ENCODE measurements at regions not wholly inside any gene's neighbourhood (a gene's known extent, or its start where the extent isn't known, plus 50 kb on each side); places are given as distances from the start of the nearest gene placed in this dataset.

DNA sequence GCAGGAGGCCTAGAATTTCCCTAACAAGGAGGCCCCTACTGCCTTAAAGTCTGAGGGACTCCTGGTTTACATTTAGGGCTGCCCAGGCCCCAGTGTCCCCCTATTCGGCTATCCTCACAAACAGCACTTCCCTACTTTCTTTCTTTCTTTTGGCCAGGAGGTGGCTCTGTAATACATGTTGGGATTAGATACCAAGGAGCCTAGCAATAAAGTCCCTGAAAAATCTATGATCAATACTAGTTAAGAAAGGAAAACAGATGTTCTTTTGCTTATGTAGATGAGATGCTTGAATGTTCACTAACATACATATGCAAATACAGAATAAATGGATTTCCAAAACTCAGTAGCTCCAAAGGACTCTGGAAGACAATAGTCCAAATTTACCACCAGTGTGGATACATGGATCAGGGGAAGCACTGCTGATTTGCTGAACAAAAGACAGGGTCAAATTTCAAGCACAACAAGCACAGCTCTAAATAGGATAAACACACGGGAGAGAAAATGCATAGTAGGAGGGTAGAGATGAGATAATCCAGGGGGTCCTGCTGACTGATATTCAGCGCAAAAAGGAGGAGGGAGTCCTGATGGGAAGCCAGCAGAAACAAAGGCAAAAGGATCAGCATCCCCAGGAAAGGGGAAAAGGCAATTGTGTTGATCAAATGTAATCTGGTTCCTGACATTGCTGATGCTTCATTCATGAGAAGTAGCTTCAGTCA, 240.0 kb downstream of the NUF2 start:
- in situ Hi-C loops (cut with MboI) = no loop called here

GRCh38 chr1:163562355-163562754, 240.6 kb downstream of the NUF2 start:
- no peak overlapping the region for H2AFZ ChIP-seq
- in situ Hi-C loops (cut with MboI) = no loop called here
- WGBS, 2 experiments (ENCODE audit: low coverage in 1 of 2, low lambda C conversion rate in 2 of 2, missing lambda C conversion rate in 2 of 2) = 58 to 66% methylated on average over 2 of the region's 2 CpGs

More for the DNA sequence above, 240.0 kb downstream of the NUF2 start:
- Histone ChIP-seq H3F3A (ENCODE audit: insufficient read depth) (no peaks in the 10 kb centered on the region), H3K9ac (no peak overlapping the region), H3K27me3 (replicated peaks; ENCODE audit: insufficient read depth) (no peaks in the 10 kb centered on the region; the same call in 1 of the 2 replicates), H3K9me3 (ENCODE audit: low read depth) (no peaks in the 10 kb centered on the region), H3K4me3 (no peak overlapping the region), H3K36me3 (ENCODE audit: low read depth) (no peaks in the 10 kb centered on the region), H3K4me1 (ENCODE audit: insufficient read depth) (no peaks in the 10 kb centered on the region), H3K9me2 (ENCODE audit: insufficient read depth) (no peaks in the 10 kb centered on the region), H3K27ac (no peak overlapping the region), H4K20me1 (ENCODE audit: insufficient read depth) (no peaks in the 10 kb centered on the region), H2AFZ (no peak overlapping the region), H3K79me2 (ENCODE audit: insufficient read depth) (no peaks in the 10 kb centered on the region), H3K4me2 (ENCODE audit: unreplicated experiment) (no peak overlapping the region)
- 35 to 36% methylated on average over 3 of the region's 3 CpGs for WGBS, 2 experiments (ENCODE audit: low coverage in 1 of 2, low lambda C conversion rate in 2 of 2, missing lambda C conversion rate in 2 of 2)
- DNase-seq = peak; percentile 45
- TF ChIP-seq EZH2phosphoT487 (IDR thresholded peaks at IDR 0.05; ENCODE audit: insufficient read depth, low read depth) = no peak
- no peak for TF ChIP-seq EZH2 (IDR thresholded peaks at IDR 0.05; ENCODE audit: insufficient read depth, poor library complexity, severe bottlenecking)

GRCh38 chr1:163565166-163565565, 243.4 kb downstream of the NUF2 start:
- no peaks in the 10 kb centered on the region for H3F3A ChIP-seq (ENCODE audit: insufficient read depth)
- H3K9me3 ChIP-seq (ENCODE audit: low read depth) = no peaks in the 10 kb centered on the region
- no peaks in the 10 kb centered on the region for H4K20me1 ChIP-seq (ENCODE audit: insufficient read depth)
- no peak for DNase-seq
- no peaks in the 10 kb centered on the region for H3K36me3 ChIP-seq (ENCODE audit: low read depth)
- no peak overlapping the region for H3K27ac ChIP-seq
- TF ChIP-seq EZH2 (IDR thresholded peaks at IDR 0.05; ENCODE audit: insufficient read depth, poor library complexity, severe bottlenecking) (no peak), EZH2phosphoT487 (IDR thresholded peaks at IDR 0.05; ENCODE audit: insufficient read depth, low read depth) (no peak)
- in situ Hi-C loops (cut with MboI) = no loop called here
- no peaks in the 10 kb centered on the region for H3K79me2 ChIP-seq (ENCODE audit: insufficient read depth)
- H3K4me2 ChIP-seq (ENCODE audit: unreplicated experiment) = no peak overlapping the region
- H3K4me1 ChIP-seq (ENCODE audit: insufficient read depth) = no peaks in the 10 kb centered on the region
- H3K4me3 ChIP-seq = no peak overlapping the region
- no peaks in the 10 kb centered on the region for H3K27me3 ChIP-seq (replicated peaks; ENCODE audit: insufficient read depth)
- WGBS, 2 experiments (ENCODE audit: low coverage in 1 of 2, low lambda C conversion rate in 2 of 2, missing lambda C conversion rate in 2 of 2) = 50 to 66% methylated on average over 3 of the region's 3 CpGs
- H3K9ac ChIP-seq = no peak overlapping the region
- H3K9me2 ChIP-seq (ENCODE audit: insufficient read depth) = no peaks in the 10 kb centered on the region
- no peak overlapping the region for H2AFZ ChIP-seq

More at GRCh38 chr1:163562355-163562754, 240.6 kb downstream of the NUF2 start:
- Histone ChIP-seq H3K9ac (no peak overlapping the region), H3K27ac (no peak overlapping the region), H3K4me3 (no peak overlapping the region), H3K79me2 (ENCODE audit: insufficient read depth) (no peaks in the 10 kb centered on the region), H3K4me2 (ENCODE audit: unreplicated experiment) (no peak overlapping the region), H3F3A (ENCODE audit: insufficient read depth) (no peaks in the 10 kb centered on the region), H3K27me3 (replicated peaks; ENCODE audit: insufficient read depth) (no peaks in the 10 kb centered on the region; the same call in 1 of the 2 replicates), H3K36me3 (ENCODE audit: low read depth) (no peaks in the 10 kb centered on the region), H3K9me2 (ENCODE audit: insufficient read depth) (no peaks in the 10 kb centered on the region), H3K4me1 (ENCODE audit: insufficient read depth) (no peaks in the 10 kb centered on the region), H3K9me3 (ENCODE audit: low read depth) (no peaks in the 10 kb centered on the region), H4K20me1 (ENCODE audit: insufficient read depth) (no peaks in the 10 kb centered on the region)
- DNase-seq = no peak
- TF ChIP-seq EZH2phosphoT487 (IDR thresholded peaks at IDR 0.05; ENCODE audit: insufficient read depth, low read depth) (no peak), EZH2 (IDR thresholded peaks at IDR 0.05; ENCODE audit: insufficient read depth, poor library complexity, severe bottlenecking) (no peak)

GRCh38 chr1:163570071-163570470, 248.3 kb downstream of the NUF2 start:
- DNase-seq = no peak
- Histone ChIP-seq H3K79me2 (ENCODE audit: insufficient read depth) (no peaks in the 10 kb centered on the region), H3K27ac (no peak overlapping the region), H4K20me1 (ENCODE audit: insufficient read depth) (no peaks in the 10 kb centered on the region), H2AFZ (no peak overlapping the region), H3K27me3 (replicated peaks; ENCODE audit: insufficient read depth) (no peaks in the 10 kb centered on the region), H3K9me3 (ENCODE audit: low read depth) (no peaks in the 10 kb centered on the region), H3K4me1 (ENCODE audit: insufficient read depth) (no peaks in the 10 kb centered on the region), H3F3A (ENCODE audit: insufficient read depth) (no peaks in the 10 kb centered on the region), H3K4me3 (no peak overlapping the region), H3K4me2 (ENCODE audit: unreplicated experiment) (no peak overlapping the region), H3K9ac (no peak overlapping the region), H3K9me2 (ENCODE audit: insufficient read depth) (no peaks in the 10 kb centered on the region), H3K36me3 (ENCODE audit: low read depth) (no peaks in the 10 kb centered on the region)
- in situ Hi-C loops (cut with MboI) = no loop called here
- WGBS, 2 experiments (ENCODE audit: low coverage in 1 of 2, low lambda C conversion rate in 2 of 2, missing lambda C conversion rate in 2 of 2) = 69 to 74% methylated on average over 4 of the region's 4 CpGs
- TF ChIP-seq EZH2phosphoT487 (IDR thresholded peaks at IDR 0.05; ENCODE audit: insufficient read depth, low read depth) = no peak
- no peak for TF ChIP-seq EZH2 (IDR thresholded peaks at IDR 0.05; ENCODE audit: insufficient read depth, poor library complexity, severe bottlenecking)
